Stimulated activated CD4-positive, alpha-beta T cell treated with anti-CD3 and anti-CD28 coated beads, Interleukin-15, amount 100 ng/mL, for 24 hours (primary cell): ENCODE measurements at regions not wholly inside any gene's neighbourhood (a gene's known extent, or its start where the extent isn't known, plus 50 kb on each side); places are given as distances from the start of the nearest gene placed in this dataset.

ENCODE experiments used
- DNase-seq: peaks from one replicate; pipeline ENCODE4 v3.0.0-alpha.2; 2020

DNA sequence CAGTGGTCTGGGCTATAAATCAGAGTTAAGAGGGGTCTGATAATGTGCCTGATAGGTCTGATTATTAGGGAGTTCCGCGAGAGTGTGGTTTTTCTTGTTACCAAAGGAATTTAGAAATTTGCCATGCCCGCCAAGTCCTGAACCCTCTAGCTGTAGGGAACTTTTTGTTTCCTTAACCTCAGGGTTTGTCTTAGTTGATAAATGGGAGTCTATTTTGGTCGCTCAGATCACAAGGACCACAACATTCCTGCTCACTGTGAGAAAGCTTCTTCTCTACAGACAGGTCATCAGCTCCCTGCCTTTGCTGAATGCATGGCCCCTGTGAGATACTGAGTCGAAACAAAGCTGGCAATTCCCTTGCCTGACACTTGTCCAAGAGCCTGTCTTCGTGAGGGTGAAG lies 497.8 kb downstream of the HS3ST4 start:
- no peak for DNase-seq

DNA sequence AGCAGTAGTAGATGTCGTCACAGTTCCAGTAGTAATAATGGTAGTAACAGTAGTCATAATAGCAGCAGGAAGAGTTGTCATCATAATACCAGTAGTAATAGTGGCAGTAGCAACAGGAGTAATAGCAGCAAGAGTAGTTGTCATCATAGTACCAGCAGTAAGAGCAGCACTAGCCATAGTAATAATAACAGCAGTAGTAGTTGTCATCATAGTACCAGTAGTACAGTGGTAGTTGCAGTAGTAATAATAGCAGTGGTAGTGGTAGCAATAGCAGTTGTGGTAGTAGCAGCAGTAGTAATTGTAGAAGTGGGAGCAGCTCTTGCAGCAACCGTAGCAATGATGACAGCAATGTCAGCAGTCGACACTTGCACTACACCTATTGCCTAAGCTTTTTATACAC lies 502.8 kb downstream of the HS3ST4 start:
- DNase-seq: no peak

DNA sequence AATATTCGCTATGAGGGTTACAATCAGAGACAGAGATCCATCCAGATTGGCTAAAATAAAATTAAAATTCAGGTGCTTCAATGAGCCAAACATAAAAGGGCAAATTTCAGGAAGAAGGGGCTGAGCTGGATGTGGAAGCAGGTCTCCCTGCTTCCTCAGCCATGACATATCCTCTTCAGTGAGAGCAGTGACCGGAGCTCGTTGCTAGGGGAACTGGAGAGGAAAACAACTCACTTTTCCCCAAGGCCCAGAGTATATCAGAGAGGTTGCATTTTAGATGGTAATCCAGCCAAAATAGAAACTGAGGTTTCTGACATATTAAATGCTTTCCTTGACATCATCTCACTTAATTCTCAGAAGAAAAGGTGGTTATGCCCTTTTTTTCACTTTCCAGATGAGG lies 503.5 kb downstream of the HS3ST4 start:
- DNase-seq: no peak

DNA sequence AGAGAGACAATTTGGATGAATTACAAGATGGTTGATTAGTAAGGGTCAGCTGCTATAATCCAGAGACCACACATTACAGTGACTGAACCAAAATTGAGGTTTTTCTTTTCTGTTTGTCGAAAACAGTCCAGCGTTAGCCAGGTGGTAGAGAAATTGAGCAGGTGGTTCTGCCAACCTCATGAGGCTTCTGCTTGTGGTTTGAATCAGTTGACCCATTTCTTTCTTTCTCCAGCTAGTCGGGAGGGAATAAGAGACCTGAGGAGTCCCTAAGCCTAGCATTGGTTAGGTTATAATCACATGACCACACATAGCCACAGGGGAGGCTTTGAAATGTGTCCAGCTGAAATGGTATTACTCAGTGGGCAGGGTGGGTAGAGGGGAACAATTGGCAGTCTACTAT lies 504.6 kb downstream of the HS3ST4 start:
- DNase-seq: no peak

DNA sequence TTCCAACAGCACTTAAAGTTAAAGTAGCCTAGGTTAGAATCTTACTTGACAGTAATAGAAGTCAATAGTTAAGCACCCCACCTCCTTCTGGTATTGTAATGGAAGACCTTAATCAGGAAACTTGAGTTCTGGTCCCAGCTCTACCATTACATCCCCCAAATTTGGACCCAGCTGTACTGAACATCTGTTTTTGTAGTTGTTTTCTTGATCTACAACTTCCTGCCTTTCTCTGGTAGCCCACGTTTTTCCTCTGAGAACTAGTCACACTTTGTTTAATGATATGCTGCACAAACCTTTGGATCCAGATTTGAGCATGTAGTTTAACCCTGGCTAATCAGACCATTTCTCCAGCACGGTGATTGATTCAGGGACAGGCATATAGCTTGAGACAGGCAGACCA lies 505.0 kb downstream of the HS3ST4 start:
- DNase-seq: no peak

DNA sequence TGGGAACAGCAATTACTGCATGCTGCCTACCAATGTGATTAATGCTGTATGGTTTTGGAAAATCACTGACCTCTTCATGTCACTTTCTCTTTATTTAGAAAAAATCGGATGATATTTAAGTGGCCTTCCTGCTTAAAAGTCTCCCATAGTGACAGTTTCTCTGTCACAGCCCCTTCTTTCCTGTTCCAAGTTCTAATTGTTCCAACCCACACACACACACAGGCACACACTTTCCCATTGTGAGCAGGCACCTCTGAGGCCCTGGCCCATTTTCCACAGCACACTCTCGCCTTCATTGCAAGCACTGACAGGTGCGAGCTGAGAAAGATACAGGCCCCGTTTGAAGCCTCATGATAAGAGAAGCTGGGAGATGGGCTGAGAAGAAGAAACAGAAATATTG lies 505.9 kb downstream of the HS3ST4 start:
- DNase-seq: no peak

DNA sequence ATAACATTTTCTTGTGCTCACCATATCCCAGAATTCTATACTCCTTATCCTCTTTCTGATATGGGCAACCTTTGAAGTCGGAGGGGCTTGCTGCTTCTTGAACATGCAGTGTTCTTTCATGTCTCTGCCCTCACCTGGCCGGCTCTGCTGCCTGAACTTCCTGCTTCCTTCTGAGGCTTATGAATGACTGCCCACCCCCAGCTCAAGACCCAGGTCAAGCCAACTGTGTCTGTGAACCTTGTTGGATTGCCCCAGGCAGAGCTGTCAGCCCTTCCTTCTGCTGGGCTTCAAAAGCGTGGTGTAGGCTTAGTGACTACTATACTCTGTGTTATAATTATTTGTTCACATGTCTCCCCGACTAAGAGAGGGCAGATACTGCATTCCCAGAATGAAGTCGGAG lies 506.5 kb downstream of the HS3ST4 start:
- DNase-seq: no peak

DNA sequence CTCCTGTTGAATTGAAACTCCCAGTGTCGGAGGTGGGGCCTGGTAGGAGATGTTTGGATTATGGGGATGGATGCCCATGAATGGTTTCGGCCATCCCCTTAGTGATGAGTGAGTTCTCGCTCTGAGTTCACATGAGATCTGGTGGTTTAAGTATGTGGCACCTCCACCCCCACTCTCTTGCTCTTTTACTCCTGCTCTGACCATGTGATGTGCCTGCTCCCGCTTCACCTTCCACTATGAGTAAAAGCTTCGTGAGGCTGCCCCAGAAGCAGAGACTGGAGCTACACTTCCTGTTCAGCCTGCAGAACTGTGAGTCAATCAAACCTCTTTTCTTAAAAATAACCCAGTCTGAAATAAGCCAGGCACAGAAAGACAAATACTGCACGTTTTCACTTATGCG lies 512.4 kb downstream of the HS3ST4 start:
- DNase-seq: no peak

DNA sequence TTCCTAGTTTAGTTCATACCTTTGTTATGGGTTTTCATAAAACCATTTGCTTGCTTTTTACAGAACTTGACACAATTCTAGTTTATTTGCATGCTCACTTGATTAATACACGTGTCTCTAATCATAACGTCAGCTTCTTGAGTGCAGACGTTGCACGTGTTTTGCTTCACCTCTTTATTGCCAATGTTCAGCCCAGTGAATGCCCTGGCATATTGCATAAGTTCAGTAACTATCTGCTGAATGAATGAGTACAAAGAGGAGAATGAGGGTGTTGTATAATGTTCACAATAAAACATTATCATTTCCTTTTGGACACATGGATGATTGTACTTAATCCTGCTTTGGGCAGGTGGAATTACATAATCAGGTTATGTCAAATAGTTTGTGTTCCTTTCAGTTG lies 519.8 kb downstream of the HS3ST4 start:
- no peak for DNase-seq

DNA sequence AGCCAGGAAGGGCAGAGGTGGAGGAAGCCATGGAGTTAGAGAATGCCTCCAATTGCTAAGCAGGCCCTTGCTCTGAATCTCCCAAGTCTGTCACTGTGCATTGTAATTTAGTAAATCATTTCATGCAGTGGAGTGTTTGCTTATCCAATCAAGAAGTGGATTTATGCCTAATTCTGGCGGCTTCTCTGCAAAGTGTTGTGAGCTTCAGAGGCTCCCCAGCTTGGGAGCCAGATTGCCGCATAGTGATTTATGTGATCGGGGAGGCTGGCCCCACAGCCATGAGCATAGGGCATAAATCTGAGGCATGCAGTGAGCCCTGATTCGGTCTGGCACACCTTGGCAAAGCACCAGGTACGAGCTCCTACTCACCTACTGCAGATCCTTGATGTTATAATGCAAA lies 520.8 kb downstream of the HS3ST4 start:
- no peak for DNase-seq

DNA sequence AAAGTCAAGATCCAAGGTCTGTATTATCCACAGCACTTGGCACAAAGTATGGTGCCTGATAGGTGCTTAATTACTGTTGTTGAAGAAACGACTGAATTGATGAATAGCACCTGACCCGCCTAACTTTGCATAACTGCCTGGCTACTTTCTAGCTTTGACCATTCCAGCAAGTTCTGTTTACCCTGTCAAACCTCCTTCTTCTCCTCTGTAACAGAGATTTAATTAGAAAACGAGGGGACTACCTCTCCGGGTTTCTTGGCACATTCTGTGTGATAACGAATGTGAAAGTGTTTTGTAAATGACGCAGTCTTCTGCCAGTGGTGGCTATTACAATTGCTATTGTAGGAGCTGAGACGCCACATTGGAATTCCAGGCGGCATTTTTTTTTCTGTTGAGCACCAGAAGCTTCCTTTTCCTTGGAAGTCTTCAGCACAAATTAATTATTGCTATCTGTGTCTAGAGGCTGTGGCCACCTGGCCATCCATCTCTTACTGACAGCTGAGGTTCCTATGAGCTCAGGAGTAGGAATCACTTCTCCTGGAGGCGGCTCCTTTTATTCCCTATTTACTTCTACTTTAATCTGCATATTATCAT lies 522.9 kb downstream of the HS3ST4 start:
- DNase-seq: no peak

DNA sequence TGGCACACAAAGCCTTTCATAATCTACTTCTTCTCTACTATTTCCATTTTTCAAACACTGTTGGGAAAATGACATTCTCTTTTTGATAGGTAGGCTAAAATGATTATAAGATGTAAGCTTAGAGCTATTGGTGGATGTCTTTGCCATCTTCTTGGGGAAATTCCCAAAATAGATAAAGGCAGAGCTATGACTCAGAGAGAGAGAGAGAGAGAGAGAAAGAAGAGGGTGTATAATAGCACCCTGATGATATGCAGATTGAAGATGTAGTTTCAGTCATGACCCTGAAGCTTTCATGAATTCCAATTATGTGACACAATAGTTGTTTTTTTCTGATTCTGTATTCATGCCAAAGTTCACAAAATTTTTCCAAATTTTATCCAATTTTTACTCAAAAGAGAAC lies 529.1 kb downstream of the HS3ST4 start:
- DNase-seq: no peak

DNA sequence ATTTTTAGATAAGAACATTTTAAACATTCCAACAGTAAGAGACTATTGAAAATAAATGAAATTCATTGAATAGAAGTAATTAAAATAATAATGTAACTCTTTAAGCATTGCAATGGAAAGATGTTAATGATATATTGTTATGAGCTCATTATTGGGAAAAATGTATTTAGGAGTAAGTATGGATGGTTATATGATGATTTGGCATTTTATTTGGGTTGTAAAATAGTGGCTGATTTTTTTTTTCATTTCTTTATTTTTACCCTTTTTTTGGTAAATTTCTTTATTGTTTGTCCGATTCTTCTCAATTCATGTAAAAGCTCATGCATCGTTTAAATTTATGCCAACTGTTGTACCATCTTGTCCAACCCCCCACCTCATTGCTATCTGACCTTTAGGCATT lies 539.9 kb downstream of the HS3ST4 start:
- DNase-seq: no peak

DNA sequence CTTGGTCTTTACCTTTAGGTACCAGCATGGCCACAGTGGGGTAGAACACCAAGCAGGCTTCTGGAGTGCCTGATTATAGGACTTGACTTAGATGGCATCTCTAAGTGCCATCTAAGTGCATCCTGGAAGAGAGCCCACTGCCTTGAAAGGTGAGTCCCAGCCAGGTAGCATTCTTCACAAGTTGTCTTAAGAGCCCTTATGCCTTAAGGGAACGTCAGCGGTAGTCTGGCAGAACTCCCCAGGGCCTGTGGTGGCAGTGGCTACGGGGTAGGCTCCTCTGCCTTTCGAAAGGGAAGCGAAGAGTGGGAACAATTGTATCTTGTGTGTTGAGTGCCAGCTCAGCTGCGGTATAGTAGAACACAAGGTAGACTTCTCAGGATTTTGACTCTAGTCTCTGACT lies 549.0 kb downstream of the HS3ST4 start:
- no peak for DNase-seq

DNA sequence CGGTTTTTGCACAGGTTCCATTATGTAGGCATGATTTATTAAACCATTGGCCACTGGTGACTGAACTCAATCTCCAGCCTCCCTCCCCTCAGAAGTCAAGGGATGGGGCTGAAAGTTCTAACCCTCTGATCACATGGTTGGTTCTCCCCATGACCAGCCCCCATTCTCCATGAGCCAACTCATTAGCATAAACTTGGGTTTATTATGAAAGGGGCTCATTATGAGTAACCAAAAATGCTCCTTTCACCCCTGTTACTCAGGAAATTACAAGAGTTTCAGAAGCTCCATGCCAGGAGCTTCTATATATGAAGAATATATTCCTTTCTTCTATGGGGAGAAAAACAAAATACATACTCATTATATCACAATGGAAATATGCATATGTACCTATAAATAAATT lies 555.3 kb downstream of the HS3ST4 start:
- DNase-seq: no peak

DNA sequence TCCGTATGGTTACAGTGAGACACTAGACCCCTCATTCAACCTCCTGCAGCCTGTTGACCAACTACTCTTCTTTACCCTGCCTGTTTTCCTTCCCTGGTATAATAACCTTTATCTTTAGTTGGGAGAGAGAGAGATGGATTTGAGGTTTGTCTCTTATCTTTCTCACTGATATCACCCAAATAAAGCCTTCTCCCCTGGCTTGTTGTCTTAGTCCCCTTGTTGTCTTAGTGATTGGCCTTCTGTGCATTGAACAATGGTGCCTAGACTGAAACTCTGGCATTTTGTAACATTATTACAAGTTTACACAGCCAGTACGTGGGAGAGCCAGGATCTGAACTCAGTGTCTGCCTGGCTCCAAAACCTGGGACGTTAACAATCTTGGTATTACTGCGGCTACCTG lies 560.8 kb downstream of the HS3ST4 start:
- DNase-seq: no peak

DNA sequence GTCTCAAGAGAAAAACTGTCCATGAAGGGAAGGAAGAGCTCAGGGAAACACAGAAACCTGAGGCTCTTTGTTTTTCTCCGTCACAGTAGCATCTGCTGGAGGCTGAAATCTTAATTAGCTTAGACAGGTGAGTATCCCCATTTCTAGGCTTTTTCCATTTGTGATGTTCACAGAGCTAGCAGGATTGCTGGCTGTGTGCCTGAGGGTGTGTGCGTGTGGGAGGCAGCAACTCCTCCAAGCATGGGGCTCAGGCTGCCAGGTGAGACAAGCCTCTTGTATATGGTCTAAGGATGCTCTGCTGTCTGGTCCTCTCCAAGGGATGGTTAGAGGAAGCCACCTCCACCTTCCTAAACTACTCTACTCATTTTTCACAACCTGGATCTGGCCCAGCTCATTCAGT lies 569.9 kb downstream of the HS3ST4 start:
- no peak for DNase-seq

DNA sequence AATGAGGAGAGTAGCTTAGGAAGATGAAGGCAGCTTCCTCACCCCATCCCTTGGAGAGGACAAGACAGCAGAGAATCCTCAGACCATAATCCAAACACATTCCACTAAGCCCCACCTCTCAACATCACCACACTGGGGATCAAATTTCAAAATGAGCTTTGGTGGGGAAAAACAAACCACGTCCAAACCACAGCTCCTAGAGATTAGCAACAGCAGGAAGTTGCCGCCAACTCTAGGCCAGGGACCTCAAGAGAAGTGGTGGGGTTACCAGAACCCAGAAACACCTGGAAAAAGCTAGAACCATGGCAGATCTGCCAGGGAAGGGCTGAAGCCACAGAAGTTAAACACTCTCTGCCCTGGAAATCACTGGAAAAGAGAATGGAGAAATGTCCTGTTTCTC lies 571.6 kb downstream of the HS3ST4 start:
- no peak for DNase-seq

DNA sequence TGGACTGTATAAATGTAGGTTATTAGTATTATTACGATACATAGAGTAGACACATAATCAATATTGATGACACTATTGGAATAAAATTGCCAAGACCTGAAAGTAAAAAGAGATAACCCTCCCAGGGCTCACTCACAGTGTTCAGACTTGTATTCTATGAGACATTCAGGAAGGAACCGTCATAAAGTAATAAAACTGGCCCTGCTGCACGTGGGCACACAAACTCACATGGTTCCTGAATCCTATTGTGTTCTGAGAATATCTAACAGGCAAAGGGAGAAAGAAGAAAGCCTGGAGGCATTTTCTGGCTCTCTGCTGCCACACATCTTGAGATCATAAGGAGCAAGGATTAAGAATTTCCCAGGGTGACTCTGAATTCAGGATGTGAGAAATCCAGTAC lies 575.9 kb downstream of the HS3ST4 start:
- no peak for DNase-seq

DNA sequence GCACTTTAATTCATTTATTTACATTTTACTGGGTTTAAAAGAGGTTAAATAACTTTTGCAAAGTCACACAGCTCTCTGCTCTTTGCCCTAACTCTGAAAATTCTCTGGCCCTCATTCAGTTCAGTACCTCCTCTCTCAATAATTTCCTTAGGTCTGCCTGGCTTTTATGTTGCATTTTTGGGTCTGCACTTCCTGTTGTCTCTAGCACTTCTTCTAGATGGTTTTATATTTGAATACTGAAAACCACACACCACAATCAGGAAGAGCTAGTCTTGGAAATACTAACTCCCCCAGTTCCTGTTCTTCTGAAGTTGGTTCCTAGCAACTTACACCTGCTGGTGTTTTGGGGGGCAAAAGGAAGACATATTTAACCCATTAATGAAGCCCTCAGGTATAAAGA lies 577.9 kb downstream of the HS3ST4 start:
- DNase-seq: no peak

DNA sequence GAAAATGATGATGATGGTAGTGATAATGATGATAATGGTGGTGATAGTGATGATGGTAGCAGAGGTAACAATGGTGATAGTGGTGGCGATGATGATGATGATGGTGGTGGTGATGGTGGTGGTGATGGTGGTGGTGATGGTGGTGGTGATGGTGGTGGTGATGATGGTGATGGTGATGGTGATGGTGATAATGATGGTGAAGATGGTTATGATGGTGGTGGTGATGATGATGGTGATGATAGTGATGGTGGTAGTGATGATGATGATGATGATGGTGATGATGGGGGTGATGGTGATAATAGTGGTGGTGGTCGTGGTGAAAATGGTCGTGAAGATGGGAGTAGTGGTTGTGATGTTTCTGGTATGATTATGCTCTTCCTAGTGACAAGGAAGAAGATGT lies 581.8 kb downstream of the HS3ST4 start:
- DNase-seq: no peak

DNA sequence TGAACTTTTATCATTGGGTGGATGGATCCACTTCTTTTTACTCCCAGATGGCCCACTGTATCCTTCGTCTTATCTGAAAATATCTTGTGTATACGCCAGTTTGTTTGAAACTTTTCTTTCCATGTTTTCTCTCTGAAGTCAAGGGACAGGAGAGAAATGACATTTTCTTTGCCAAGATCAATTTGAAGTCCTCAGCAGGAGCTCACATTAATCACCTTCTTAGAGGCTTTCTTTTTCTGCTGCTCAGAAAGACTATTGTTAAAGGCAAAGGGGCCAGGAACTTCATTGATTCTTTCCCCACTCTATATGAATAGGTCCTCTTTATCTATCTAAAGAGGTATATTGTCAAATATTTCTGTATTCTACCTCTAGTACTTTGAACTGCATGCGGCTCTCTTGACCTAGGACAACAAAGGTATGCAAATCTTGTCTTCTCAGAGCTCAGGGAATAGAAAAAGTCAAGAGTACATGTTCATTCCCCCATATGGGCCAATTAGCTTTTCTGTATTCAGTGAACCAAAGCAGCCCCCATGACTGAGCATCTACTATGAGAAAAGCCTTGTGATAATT lies 583.3 kb downstream of the HS3ST4 start:
- DNase-seq: no peak

DNA sequence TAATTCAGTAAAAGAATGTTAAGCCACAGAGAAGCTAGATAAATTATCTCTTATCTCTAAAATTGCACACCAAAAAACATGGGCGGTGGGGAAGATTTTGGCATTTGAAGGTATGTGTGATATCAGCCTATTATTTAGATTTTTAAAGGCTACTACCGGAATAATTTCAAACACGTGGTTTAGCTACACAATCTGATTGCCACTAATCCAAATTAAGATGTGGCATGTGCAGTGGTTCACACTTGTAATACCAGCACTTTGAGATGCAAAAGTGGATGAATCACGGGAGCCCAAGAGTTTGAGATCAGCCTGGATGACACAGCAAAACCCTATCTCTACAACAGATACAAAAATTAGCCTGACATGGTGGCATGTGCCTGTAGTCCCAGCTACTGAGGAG lies 584.5 kb downstream of the HS3ST4 start:
- DNase-seq: no peak

DNA sequence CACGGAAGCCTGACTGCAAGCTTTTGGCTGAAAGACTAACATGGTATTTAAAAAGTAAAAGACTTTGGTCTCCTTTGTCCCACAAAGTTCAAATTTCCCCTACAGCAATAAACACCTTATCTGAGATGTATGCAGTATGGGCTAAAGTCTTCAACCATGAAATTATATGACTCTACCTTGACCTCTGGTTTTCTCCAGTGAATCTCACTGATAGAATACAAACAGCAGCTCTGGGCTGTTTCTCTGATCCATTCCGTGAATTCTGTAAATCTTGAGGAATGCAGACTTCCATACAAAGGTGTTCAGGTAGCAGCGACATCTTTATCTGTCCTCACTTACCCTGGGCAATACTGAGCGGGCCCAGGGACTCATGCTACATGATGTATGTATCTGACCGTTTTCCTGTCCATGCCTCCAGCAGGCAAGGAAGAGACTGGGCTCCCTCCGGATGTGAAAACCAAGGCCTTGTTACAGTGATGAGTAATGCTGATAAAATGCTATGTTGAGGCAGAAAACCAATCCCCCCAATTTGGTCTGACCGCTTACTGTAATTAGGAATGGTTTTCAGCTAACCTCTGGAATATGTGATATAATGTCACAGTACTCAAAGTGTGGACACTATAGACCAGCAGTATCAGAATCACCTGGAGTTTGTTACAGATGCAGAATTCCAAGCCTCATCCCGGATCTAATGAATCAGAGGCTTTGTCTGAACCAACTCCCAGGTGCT lies 589.8 kb downstream of the HS3ST4 start:
- no peak for DNase-seq
